OCI-M2 (cell line): ENCODE measurements at regions not wholly inside any gene's neighbourhood (a gene's known extent, or its start where the extent isn't known, plus 50 kb on each side); places are given as distances from the start of the nearest gene placed in this dataset.

Experiments used
- DNase-seq: peaks from one replicate; lab custom pipeline; 2025; ENCODE audit not compliant: unreplicated experiment; lab: John Stamatoyannopoulos, UW

- no peak for DNase-seq
These were observed 79.0 kb downstream of the LBH start for GRCh38 chr2:30310371-30310770.

DNA sequence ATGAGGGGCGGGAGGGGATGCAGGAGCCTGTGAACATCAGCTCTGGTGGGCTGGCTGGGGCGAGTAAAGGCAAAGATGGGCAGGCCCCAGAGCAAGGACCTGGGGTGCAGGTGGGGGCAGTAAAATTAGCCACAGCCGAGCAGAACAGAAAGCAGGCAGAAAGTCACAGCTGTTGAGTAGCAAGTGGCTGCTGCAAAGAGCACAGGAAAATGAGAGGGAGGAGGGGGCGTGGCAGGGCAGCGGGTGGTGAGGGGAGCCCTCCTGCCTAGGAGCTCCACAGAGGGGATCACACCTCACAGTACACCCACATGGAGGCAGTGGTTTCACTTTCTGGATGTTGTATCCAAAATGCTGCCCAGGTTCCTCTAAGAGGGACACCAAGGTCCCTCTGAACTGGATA lies 79.6 kb downstream of the LBH start:
- DNase-seq, result no peak

GRCh38 chr2:30311711-30312110 lies 80.4 kb downstream of the LBH start:
- no peak for DNase-seq

- no peak for DNase-seq
These were observed 81.6 kb downstream of the LBH start for GRCh38 chr2:30312916-30313315.

- no peak for DNase-seq
These were observed 83.6 kb downstream of the LBH start for GRCh38 chr2:30314981-30315380.

- DNase-seq, result no peak
These were observed 84.2 kb downstream of the LBH start for GRCh38 chr2:30315391-30316063.

- DNase-seq, result no peak
These were observed 85.1 kb downstream of the LBH start for GRCh38 chr2:30316408-30316807.

- DNase-seq, result no peak
These were observed 87.9 kb downstream of the LBH start for GRCh38 chr2:30318987-30319782.

DNA sequence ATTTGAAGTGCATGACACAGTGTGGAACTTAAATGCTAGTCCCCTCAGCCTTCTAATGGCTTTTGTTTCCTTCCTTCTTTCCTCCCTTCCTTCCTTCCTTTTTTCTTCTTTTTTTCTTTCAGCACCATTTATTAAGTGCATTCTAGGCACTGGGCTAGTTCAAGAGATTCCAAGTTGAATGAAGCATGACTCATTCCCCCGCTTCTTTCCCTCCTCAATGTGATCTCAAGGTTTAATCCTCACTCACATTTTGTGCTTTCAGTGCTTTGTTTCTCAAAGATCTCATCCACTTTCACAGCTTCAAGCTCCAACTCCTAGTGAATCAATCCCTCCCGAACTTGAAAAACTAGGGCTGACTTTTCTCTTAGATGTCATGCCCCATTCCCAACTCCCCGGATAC lies 90.1 kb downstream of the LBH start:
- no peak for DNase-seq

DNA sequence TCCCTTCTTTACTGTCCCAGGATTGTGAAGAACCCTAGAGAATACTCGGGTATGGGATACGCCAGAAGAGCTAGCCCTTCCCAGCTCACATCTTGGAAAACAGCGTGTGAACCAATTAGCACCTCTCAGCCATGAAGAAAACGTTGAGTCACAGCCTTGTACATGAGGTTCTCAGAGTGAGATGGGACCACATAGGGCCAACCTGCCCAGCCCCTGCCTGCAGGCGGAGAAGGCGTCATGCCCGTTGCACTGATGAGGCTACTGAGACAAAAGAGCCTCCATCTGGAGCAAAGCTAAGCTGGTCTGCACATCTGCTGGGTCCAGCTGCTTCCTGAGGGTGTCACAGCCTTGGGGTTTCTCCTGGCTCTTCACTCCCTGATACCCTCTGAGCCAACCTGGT lies 92.2 kb downstream of the LBH start:
- DNase-seq, result no peak

- DNase-seq, result no peak
These were observed 93.0 kb downstream of the LBH start for GRCh38 chr2:30324245-30324908.

DNA sequence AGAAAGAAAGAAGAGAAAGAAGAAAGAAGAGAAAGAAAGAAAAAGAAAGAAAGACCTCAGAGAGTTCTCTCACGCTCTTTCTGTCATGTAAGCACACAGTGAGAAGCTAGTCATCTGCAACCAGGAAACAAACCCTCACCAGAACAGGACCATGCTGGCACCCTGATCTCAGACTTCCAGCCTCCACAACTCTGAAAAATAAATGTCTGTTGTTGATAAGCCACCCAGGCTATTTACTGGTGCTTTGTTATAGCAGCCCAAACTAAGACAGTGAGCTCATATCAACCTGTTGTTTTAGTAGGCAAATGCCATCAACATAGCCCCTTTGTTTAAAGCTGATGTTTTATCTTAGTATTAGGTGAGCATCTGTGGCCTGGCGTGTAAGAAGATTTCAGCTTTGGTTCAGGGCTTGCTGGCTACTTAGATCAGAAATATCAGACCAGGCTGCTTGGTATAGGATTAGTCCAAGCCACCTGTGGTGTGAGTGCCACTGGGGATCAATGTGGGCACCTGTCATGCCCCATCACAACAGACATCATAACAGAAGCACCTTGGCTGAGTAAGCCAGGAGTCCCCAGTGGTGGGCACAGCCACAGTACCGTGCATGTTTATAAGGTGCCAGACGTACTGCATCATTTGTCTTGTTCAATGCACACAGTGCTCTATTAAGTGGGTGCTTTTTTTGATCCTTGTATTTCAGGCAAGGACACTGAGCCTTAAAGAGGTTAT lies 94.4 kb downstream of the LBH start:
- DNase-seq, result no peak

DNA sequence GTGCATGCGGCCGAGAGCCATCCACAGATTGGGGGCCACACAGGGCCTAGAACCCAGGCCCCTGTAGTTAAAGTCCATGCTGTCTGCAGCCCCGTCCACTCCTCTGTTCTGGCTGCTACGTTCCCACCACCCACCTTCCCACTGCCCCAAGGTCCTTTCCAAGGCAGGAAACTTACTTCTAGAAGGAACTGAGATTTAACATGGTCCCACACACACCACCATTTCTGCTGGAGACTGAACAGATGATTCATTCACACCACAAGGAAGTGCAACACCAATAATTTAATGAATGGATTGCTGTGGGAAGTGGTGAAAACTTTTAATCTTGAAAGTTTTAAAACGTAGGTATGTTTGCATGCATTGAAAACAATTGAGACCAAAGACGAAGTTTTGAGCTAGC lies 95.2 kb downstream of the LBH start:
- no peak for DNase-seq

GRCh38 chr2:30331038-30331437 lies 99.7 kb downstream of the LBH start:
- DNase-seq, result no peak

- no peak for DNase-seq
These were observed 100.5 kb downstream of the LBH start for GRCh38 chr2:30331869-30332268.

DNA sequence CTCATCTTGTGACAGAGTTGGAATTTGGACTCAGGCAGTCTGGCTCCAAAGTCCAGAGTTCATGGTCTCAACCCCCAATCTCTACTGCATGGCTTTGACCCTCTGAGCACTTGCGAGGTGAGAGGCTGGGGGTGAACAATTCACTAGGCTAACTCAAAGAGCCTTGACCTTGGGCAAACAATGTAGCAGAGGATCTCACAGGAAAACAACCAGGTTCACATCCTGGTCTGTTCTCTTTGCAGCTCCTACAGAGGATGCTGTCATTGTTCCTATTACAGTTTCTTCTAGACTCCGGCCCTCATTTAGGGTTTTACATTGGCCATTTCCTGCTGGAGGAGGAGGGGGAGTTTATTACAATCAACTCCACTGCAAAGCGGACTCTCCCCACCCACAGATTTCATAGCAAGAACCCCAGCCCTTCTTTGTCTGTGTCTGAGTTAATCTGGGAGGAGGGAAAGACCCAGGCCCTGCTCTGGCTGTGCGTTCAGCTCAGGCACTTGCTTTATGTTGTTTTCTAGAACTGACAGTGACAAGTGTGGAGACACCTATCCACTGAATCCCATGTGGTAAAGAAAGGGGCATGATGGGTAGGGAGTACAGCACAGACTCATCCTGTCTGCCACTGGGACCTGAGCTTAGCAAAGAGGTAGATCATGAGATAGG lies 101.6 kb downstream of the LBH start:
- no peak for DNase-seq

GRCh38 chr2:30334762-30335363 lies 103.5 kb downstream of the LBH start:
- DNase-seq, result no peak

GRCh38 chr2:30336084-30336483 lies 104.8 kb downstream of the LBH start:
- no peak for DNase-seq

DNA sequence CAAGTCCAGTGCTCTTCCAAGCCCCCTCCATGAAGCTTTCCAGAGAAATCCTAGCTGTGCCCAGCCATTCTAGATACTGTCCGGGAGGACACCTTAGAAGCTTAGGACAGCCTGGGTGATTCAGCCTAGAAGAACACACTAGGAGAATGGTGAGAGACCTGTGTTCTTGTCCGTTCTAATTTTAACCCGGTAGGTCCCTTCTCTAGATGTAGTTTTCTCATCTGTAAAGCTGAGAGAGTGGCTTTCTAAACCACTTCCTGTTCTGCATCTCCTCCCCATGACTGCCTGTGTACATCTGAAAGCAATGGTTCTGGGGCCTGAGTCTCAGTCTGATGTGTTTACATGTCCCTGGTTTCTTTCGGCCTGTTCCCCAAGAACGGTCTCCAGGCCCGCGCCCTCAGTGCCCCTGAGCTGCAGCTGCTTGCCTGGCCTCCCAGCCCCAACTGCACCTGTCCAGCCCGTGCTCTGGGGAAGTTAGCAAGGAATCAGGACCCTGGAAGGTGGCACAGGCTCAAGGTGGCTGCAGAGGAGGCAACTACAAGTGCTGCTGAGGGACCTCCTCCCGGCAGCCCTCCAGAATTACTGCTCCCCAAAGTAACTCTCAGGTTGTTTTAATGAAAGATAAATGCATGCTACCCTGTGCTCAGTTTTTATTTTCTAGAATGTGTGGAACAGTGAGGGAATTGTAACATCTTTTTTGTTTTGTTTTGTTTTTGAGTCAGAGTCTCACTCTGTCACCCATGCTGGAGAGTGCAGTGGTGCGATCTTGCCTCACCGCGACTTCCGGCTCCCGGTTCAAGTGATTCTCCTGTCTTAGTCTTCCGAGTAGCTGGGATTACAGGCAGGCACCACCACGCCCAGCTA lies 105.9 kb downstream of the LBH start:
- DNase-seq, result no peak

GRCh38 chr2:30338475-30338874 lies 107.1 kb downstream of the LBH start:
- DNase-seq, result no peak
